ENCODE measurements at regions not wholly inside any gene's neighbourhood (a gene's known extent, or its start where the extent isn't known, plus 50 kb on each side); places are given as distances from the start of the nearest gene placed in this dataset.

GRCh38 chr2:42984081-42984480, 191.7 kb upstream of the HAAO start:
- BruUV-seq (replicated peaks) = no TSS peak

GRCh38 chr2:42980764-42981416, 188.5 kb upstream of the HAAO start:
- Histone ChIP-seq H3K4me1 (ENCODE audit: insufficient read depth, low read length, poor library complexity, severe bottlenecking) (peaks cover 9% of the 10 kb centered on the region), H4K20me1 (ENCODE audit: insufficient read depth, low read length) (no peaks in the 10 kb centered on the region), H3K27ac (ENCODE audit: low read depth, low read length, poor library complexity, severe bottlenecking) (no peak overlapping the region), H3K4me3 (ENCODE audit: low read depth, low read length, poor library complexity, severe bottlenecking) (no peak overlapping the region), H2AFZ (ENCODE audit: low read length) (no peak overlapping the region), H3K79me2 (ENCODE audit: insufficient read depth, low read depth, low read length) (no peaks in the 10 kb centered on the region), H3K9me2 (ENCODE audit: insufficient read depth, low read length) (no peaks in the 10 kb centered on the region), H3K4me2 (ENCODE audit: low read length) (no peak overlapping the region), H3K9me3 (ENCODE audit: low read length) (no peaks in the 10 kb centered on the region), H3K36me3 (ENCODE audit: insufficient read depth, low read length) (no peaks in the 10 kb centered on the region)
- TF ChIP-seq EZH2phosphoT487 (IDR thresholded peaks at IDR 0.05; ENCODE audit: borderline replicate concordance, low read depth, low read length) = no peak
- TF ChIP-seq CTCF (conservative IDR thresholded peaks at IDR 0.05; ENCODE audit: low read length) = no peak
- CTCF ChIA-PET (ENCODE audit: unreplicated experiment) = no interaction called here
- no TSS peak for BruUV-seq (replicated peaks)
- DNase-seq (ENCODE audit: low spot score) = no peak
- POLR2A ChIA-PET = interaction anchor here (0.6 kb wide), 1 partner anchor 160 kb away, joined by 3 read pairs; no protein-coding TSS in a partner anchor
- intact Hi-C loops (cut with micrococcal nuclease; ENCODE audit: unreplicated experiment) = no loop called here

More at GRCh38 chr2:42984081-42984480, 191.7 kb upstream of the HAAO start:
- Histone ChIP-seq H3K4me1 (ENCODE audit: insufficient read depth, low read length, poor library complexity, severe bottlenecking) (no peaks in the 10 kb centered on the region), H3K4me2 (ENCODE audit: low read length) (no peak overlapping the region), H3K79me2 (ENCODE audit: insufficient read depth, low read depth, low read length) (no peaks in the 10 kb centered on the region), H3K36me3 (ENCODE audit: insufficient read depth, low read length) (no peaks in the 10 kb centered on the region), H3K9me3 (ENCODE audit: low read length) (no peaks in the 10 kb centered on the region), H4K20me1 (ENCODE audit: insufficient read depth, low read length) (no peaks in the 10 kb centered on the region), H3K9me2 (ENCODE audit: insufficient read depth, low read length) (no peaks in the 10 kb centered on the region), H2AFZ (ENCODE audit: low read length) (no peak overlapping the region), H3K4me3 (ENCODE audit: low read depth, low read length, poor library complexity, severe bottlenecking) (no peak overlapping the region), H3K27ac (ENCODE audit: low read depth, low read length, poor library complexity, severe bottlenecking) (no peak overlapping the region)
- CTCF ChIA-PET (ENCODE audit: unreplicated experiment) = no interaction called here
- no peak for DNase-seq (ENCODE audit: low spot score)
- TF ChIP-seq CTCF (conservative IDR thresholded peaks at IDR 0.05; ENCODE audit: low read length) (no peak), EZH2phosphoT487 (IDR thresholded peaks at IDR 0.05; ENCODE audit: borderline replicate concordance, low read depth, low read length) (no peak)
- POLR2A ChIA-PET = no interaction called here
- intact Hi-C loops (cut with micrococcal nuclease; ENCODE audit: unreplicated experiment) = no loop called here

GRCh38 chr2:42979870-42980763, 187.7 kb upstream of the HAAO start:
- H3K4me2 ChIP-seq (ENCODE audit: low read length) = no peak overlapping the region
- no peaks in the 10 kb centered on the region for H3K9me2 ChIP-seq (ENCODE audit: insufficient read depth, low read length)
- CTCF ChIA-PET (ENCODE audit: unreplicated experiment) = no interaction called here

More at GRCh38 chr2:42979870-42980763, 187.7 kb upstream of the HAAO start:
- no peak overlapping the region for H3K27ac ChIP-seq (ENCODE audit: low read depth, low read length, poor library complexity, severe bottlenecking)
- H2AFZ ChIP-seq (ENCODE audit: low read length) = no peak overlapping the region
- no peaks in the 10 kb centered on the region for H3K79me2 ChIP-seq (ENCODE audit: insufficient read depth, low read depth, low read length)
- DNase-seq (ENCODE audit: low spot score) = no peak
- H3K4me3 ChIP-seq (ENCODE audit: low read depth, low read length, poor library complexity, severe bottlenecking) = no peak overlapping the region
- no peaks in the 10 kb centered on the region for H3K36me3 ChIP-seq (ENCODE audit: insufficient read depth, low read length)
- no peaks in the 10 kb centered on the region for H4K20me1 ChIP-seq (ENCODE audit: insufficient read depth, low read length)
- peaks cover 9% of the 10 kb centered on the region for H3K4me1 ChIP-seq (ENCODE audit: insufficient read depth, low read length, poor library complexity, severe bottlenecking)
- TF ChIP-seq CTCF (conservative IDR thresholded peaks at IDR 0.05; ENCODE audit: low read length) (no peak), EZH2phosphoT487 (IDR thresholded peaks at IDR 0.05; ENCODE audit: borderline replicate concordance, low read depth, low read length) (no peak)
- H3K9me3 ChIP-seq (ENCODE audit: low read length) = no peaks in the 10 kb centered on the region
- intact Hi-C loops (cut with micrococcal nuclease; ENCODE audit: unreplicated experiment) = no loop called here
- no TSS peak for BruUV-seq (replicated peaks)
- POLR2A ChIA-PET = no interaction called here

Measured in OCI-LY7 (cell line).